AML-193 (cell line): ENCODE measurements at regions not wholly inside any gene's neighbourhood (a gene's known extent, or its start where the extent isn't known, plus 50 kb on each side); places are given as distances from the start of the nearest gene placed in this dataset.
A peak's percentile ranks its signal among the peaks of the same experiment; 100 is the strongest.

Source experiments
- DNase-seq, 2 experiments: peaks; one replicate each; lab custom pipeline; 2025; lab: John Stamatoyannopoulos, UW

DNA sequence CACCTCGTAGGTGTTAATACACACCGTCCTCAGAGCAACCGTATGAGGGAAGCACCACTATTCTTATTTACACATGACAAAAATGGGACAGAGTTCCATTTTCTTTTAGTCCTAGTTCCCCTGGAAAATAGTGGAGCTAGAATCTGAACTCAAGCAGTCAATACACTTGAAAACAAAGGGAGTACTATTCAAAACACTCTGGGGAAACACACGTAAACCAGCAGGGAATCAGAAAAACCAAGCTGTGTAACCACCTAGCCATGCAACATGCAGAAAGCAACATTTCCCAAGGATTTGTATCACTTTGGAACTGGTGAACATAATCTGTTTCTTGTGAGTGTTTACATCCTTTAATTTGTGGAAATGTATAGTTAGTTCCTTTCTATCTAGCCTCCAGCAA, 208.2 kb downstream of the UBE2E3 start:
- DNase-seq = no peak

DNA sequence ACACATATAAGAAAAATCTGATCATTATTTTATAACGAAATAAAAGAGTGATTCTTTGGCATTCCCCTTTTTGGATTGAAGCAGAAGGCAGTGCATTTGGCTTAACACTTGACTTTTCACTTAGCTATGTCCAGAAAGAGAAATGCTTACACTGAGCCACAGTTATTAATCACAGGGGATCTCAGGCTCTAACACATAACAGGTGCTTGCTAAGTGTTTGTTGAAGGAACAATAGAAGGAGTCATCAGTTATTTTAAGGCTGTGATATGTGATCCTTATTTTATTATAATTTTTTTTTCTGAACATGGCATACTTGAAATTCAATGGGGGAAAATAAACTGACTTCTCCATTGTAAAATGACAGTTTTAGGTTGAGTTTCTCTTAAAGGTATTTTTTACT, 209.5 kb downstream of the UBE2E3 start:
- no peak for DNase-seq

GRCh38 chr2:181190711-181191110, 210.3 kb downstream of the UBE2E3 start:
- no peak for DNase-seq

DNA sequence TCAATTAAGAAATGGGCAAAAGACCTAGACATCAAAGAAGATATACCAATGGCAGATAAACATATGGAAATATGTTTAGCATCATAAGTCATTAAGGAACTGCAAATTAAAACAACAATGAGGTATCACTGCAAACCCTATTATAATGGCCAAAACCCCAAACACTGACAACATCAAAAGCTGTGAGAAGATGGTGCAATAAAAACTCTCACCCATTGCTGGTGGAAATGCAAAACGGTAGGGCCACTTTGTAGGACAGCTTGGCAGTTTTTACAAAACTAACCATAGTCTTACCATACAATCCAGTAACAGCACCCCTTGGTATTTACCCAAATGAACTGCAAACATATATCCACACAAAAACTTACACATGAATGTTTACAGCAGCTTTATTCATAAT, 213.1 kb downstream of the UBE2E3 start:
- no peak for DNase-seq

- DNase-seq = no peak
These were observed 216.0 kb downstream of the UBE2E3 start for GRCh38 chr2:181196401-181196800.

DNA sequence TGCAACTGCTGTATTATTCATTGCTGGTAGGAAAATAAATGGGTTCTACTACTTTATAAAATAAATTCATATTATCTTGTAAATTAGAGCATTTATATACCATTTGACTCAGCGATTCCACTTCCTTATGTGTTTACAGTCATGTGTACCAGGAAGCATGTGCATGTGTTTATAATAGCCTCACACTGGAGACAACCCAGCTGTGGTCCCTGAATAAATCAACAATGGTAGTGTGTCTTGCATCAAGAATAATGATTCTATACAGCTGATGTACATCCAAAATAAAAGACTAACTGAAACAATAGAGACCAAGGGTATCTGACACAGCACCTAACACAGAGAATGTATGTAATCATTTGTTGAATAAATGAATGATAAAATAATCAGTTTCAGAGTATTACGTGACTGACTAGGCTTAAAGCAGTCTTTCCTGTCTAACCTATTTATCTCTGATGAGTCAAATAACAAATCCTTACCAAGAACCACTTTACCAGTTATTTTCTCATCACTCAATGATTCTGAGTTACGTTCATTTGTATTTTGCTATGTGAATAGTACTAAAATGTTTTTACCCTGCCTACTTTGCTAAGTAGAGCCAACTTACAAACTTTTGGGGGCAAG, 216.8 kb downstream of the UBE2E3 start:
- DNase-seq = no peak

- no peak for DNase-seq
These were observed 217.9 kb downstream of the UBE2E3 start for GRCh38 chr2:181198183-181198864.

GRCh38 chr2:181203412-181203811, 223.0 kb downstream of the UBE2E3 start:
- no peak for DNase-seq

DNA sequence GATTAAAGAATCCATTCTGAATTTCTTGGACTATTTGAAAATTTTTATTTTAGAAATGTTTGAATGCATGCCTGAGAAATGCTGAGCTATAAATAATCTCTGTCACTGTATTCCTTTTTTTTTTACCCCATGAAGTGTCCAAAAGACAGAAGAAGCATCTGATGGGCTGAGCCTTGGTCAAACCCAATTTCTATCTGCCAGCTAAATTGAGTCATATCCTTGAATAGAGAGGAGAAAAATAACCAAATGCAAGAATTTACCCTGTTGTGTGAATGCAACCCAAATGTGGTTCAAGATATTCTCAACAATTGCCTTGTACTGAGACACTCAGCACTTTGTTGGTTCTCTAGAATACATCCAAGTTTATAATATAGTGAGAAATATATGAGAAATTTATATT, 223.5 kb downstream of the UBE2E3 start:
- DNase-seq = no peak

DNA sequence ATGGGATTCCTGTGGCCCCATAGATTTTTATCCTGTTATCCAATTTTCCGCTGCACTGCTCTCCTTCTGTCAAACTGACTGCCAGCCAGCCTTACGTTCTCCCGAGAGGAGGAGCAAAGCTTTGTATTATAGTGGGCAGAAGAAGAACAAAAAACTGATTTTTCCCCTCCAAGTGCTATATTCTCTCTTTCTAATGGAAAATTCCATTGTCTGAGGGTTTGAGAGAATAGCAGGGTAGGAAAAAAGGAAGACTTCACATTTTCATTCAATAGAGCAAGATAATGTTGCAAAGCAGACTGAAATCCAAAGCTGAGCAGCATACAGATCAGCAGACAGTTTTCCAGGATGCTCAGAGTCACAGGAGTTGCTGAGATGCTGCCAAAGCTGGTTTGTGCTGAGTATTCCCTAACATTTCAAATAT, 238.0 kb downstream of the UBE2E3 start:
- no peak for DNase-seq

- DNase-seq = no peak
These were observed 234.0 kb upstream of the ITGA4 start for GRCh38 chr2:181223234-181223633.

DNA sequence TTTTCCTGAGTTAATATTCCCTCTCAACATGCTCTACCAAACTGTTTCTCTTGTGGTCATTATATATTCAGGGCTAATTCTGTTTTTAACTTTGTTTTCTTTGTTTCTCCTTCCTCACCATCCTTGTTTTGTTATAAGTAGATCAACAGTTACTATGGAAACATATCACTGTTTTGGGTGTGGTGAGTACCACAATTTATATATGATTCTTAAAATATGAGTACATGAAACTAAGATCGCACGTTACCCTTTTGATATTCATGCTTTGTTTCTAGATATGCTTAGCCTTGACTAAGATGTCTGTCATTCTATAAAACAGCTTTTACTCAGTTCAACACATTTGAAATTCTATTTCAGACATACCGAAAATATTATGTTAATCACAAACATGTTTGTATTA, 232.3 kb upstream of the ITGA4 start:
- no peak for DNase-seq

DNA sequence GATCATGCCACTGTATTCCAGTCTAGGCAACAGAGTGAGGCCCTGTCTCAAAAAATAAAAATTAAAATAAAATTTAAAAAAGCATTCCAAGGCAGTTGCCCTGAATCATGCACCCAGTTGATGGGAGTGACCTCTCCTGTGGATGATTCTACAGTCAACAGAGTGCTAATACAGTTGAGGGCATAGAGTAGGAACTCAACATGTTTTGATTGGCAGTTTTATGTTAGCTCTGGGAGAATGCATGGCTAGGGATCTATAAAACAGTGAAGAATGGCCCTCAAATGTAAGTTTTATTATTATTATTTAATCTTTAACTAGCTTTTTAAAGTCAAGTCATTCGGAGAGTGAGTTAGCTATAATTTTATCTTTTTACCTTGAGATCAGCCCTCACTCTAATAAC, 228.5 kb upstream of the ITGA4 start:
- no peak for DNase-seq

DNA sequence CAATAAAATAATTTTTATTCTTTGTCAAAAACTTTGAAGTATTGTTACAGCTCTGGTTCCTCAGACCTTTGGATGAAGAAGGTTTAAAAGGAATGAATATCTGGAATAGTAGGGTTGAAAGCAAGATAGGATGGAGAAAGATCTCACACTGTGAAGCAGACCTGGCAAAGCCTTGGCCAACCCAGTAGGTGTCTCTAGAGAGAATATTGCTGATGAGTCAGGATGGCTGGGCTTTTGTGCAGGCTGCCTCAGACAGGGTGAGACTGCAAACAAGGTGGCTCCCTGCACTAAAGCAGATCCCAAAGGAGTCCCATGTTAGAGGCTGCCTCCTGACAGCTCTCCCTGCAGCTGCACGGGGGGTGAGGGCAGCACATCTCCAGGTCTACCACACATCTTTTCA, 226.0 kb upstream of the ITGA4 start:
- DNase-seq = no peak

DNA sequence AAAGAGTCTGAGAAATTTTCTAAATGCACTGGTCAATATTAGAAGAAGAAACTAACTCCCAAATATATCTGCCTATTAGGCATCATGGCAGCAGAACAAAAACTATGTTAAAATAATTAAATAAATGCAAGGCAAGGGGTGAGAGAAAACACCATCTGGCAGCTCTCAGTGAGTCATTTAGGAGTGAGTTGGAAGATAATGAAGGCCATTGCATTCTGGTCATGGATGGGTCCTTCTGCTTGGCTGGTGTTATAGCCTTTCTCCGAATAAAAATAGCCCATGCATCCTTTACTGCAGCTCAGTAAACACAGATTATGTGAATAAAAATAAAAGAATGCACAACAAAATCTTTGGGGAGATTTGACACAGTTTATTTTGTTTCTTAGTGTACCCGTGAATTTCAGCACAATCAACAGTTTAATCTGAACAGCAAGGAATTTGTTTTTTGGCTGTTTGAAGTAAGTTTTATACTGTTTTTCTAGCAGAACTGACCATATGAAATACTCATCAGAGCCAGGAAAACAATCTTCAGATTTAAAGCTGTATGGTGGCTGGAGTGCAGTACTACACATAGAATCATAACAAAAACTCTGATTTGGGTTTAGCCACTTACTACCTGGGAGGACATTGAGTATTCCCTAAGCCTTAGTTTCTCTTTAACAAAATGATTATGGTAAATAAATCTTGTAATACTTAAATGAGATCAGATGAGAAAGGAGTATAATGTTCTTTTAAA, 225.1 kb upstream of the ITGA4 start:
- DNase-seq = no peak

GRCh38 chr2:181234487-181234891, 222.7 kb upstream of the ITGA4 start:
- no peak for DNase-seq

GRCh38 chr2:181235011-181235410, 222.2 kb upstream of the ITGA4 start:
- DNase-seq = no peak

DNA sequence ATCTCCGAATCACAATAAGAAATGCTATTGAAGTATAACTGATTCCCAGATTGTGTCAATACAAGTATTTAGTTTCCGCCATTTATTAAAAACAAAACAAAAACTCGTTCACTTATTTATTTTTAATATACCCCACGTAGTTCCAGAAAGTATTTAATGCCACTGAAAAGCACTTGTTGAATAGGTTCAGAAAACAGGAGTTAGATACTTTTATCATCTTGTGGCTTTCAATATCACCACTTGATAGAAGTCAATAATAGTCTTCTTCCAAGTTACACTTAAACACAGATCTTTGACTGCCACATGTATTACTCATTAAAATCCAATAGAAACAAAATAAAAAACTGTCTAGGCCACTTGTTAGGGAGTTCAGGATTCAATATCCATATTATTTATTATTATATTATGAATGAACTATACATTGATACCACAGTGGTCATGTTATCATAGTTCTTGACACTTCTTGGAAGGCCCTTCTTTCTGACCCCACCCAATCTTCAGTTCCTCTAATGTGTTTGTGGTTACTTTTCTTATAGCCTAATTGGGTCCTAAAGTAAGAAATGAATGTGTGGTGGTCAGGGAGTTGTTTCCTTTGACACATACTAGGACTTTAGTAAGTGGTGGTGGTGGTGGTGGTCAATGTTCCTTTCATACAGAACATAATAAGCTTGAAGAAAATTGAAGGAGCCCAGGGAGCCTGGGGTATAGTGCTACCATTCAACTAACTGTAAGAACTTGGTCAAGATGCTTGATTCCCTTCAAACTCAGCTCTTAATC, 221.3 kb upstream of the ITGA4 start:
- DNase-seq = no peak

DNA sequence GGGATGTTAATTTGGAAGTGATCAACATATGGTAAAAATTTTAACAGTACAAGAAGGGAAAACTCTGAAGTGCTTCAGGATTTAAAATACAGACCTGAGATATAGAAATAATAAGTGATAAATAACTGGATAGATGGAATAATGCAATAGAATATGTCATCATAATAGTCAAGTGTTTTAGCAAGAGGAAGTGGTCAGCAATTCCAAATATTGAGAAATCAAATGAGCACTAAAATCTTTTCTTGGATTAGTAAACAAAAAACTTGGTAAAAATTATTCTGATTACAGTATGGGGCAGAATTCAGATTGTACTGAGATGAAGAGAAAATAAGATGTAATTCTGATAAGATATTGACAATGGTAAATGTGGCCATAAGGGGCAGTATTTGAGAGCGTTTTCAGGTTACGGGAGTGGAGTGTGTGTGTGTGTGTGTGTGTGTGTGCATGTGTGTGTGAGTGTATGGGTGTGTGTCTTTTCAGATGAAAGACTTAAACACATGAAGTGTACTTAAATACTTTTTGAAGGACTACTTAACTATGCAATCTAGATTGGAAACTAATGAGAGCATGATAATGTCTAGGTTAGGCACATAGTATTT, 217.9 kb upstream of the ITGA4 start:
- DNase-seq = peak; percentile 32 to 38

DNA sequence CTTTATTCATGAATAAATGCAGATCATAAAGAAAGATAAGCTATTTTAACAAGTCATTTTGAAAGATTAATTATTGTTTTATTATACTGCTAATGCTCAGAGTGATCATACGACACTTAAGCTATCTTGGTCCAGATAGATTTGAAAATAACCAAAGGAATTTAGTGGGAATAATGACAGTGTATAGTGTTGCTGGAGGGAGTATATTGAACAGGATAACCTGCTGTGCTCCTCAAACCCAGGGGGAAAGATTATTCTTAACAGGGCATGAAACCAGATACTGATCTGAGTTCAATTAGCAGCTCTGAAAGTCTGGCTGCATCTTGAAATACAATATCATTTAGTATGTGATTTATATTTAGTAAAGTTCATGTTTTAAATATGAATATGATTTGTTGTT, 216.3 kb upstream of the ITGA4 start:
- no peak for DNase-seq

DNA sequence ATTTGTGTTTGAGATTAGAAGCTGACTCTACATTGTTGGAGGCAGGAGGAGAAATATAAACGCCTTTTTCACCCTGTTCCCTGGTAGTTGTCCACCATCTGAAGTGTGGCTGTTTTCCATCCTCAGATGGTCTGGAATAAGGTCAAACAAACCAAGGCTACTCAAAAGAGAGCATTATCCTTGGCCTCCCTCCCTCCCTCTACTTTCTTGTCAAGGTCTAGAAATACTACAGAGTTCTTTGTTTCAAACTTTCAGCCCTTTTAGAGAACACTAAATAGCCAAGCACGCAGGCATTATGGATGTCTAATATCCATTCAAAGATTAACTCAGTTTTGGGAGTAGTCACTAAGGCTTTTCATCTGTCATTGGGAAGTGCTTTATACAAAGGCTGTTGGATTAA, 215.8 kb upstream of the ITGA4 start:
- no peak for DNase-seq

DNA sequence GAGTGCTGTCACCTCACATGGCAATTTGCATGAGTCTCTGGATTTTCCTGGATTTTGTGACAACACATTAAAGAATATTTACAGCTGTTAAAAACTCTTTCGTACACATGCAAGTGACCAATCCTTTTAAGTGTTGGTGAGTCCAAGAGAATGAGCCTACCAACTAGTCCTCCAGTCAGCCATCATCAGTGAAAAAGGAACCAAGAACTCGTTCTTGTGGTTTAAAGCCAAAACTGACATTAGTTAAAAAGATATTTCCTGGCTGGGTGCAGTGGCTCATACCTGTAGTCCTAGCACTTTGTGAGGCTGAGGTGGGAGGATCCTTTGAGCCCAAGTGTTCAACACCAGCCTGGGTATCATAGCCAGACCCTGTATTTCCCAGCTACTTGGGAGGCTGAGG, 215.4 kb upstream of the ITGA4 start:
- DNase-seq = no peak
